ENCODE measurements at regions not wholly inside any gene's neighbourhood (a gene's known extent, or its start where the extent isn't known, plus 50 kb on each side); places are given as distances from the start of the nearest gene placed in this dataset.
"Not testable (repeated sequence)": the region's sequence is repeated elsewhere in the genome, so short reads cannot be mapped to it uniquely, and the experiment has no call there.

GRCh38 chr20:30513050-30513628 lies 744.3 kb upstream of the DEFB115 start:
- H3K79me1 ChIP-seq (ENCODE audit: low read length) = no peaks in the 10 kb centered on the region
- H2AK5ac ChIP-seq (ENCODE audit: low read length) = no peak overlapping the region
- H2BK5ac ChIP-seq (ENCODE audit: low read length) = no peak overlapping the region
- DNase-seq = no peak
- H3K4me1 ChIP-seq (ENCODE audit: control insufficient read depth, low read depth, low read length) = no peaks in the 10 kb centered on the region
- no peak overlapping the region for H3K4me3 ChIP-seq (ENCODE audit: low read length)
- no peaks in the 10 kb centered on the region for H3K79me2 ChIP-seq (ENCODE audit: control insufficient read depth, insufficient read depth, low read length)
- no peak overlapping the region for H4K8ac ChIP-seq (ENCODE audit: low read depth, low read length)
- H3K27me3 ChIP-seq (ENCODE audit: insufficient read depth, low read length, poor library complexity) = no peaks in the 10 kb centered on the region
- H4K5ac ChIP-seq (ENCODE audit: low read length) = no peak overlapping the region
- no peak overlapping the region for H3K4me2 ChIP-seq (ENCODE audit: low read length)
- no peak overlapping the region for H3K23ac ChIP-seq (ENCODE audit: low read length)
- H2BK15ac ChIP-seq (replicated peaks; ENCODE audit: low read depth) = no peak overlapping the region
- H3K9ac ChIP-seq (ENCODE audit: low read length) = no peak overlapping the region
- H2BK120ac ChIP-seq (ENCODE audit: low read depth, low read length) = no peak overlapping the region
- no CpG with 5 or more reads among the region's 38 CpGs for WGBS (ENCODE audit: extremely low coverage, insufficient coverage, low lambda C conversion rate)
- no peak overlapping the region for H3K4ac ChIP-seq (ENCODE audit: low read depth, low read length)
- no peak overlapping the region for H3K27ac ChIP-seq (ENCODE audit: low read depth, low read length)
- H3K56ac ChIP-seq (ENCODE audit: low read length) = no peak overlapping the region
- H3K36me3 ChIP-seq (ENCODE audit: control insufficient read depth, insufficient read depth, low read length) = no peaks in the 10 kb centered on the region
- no peak overlapping the region for H3K18ac ChIP-seq (ENCODE audit: low read length)

- not testable (repeated sequence) for H3K4me2 ChIP-seq (ENCODE audit: low read length); DNase-seq; H4K8ac ChIP-seq (ENCODE audit: low read depth, low read length); H3K4ac ChIP-seq (ENCODE audit: low read depth, low read length); H3K4me3 ChIP-seq (ENCODE audit: low read length); H4K5ac ChIP-seq (ENCODE audit: low read length); H3K79me1 ChIP-seq (ENCODE audit: low read length); H2BK5ac ChIP-seq (ENCODE audit: low read length); H2BK15ac ChIP-seq (replicated peaks; ENCODE audit: low read depth); H3K18ac ChIP-seq (ENCODE audit: low read length); H3K27ac ChIP-seq (ENCODE audit: low read depth, low read length); H2AK5ac ChIP-seq (ENCODE audit: low read length); H3K4me1 ChIP-seq (ENCODE audit: control insufficient read depth, low read depth, low read length); H3K27me3 ChIP-seq (ENCODE audit: insufficient read depth, low read length, poor library complexity); H3K9ac ChIP-seq (ENCODE audit: low read length); H3K79me2 ChIP-seq (ENCODE audit: control insufficient read depth, insufficient read depth, low read length); H3K23ac ChIP-seq (ENCODE audit: low read length); H3K56ac ChIP-seq (ENCODE audit: low read length); H2BK120ac ChIP-seq (ENCODE audit: low read depth, low read length); H3K36me3 ChIP-seq (ENCODE audit: control insufficient read depth, insufficient read depth, low read length)
- no CpG with 5 or more reads among the region's 13 CpGs for WGBS (ENCODE audit: extremely low coverage, insufficient coverage, low lambda C conversion rate)
These were observed 741.5 kb upstream of the DEFB115 start for GRCh38 chr20:30515915-30516314.

- H3K4me3 ChIP-seq (ENCODE audit: low read length); H3K9ac ChIP-seq (ENCODE audit: low read length); H3K27ac ChIP-seq (ENCODE audit: low read depth, low read length); H3K79me2 ChIP-seq (ENCODE audit: control insufficient read depth, insufficient read depth, low read length); H4K5ac ChIP-seq (ENCODE audit: low read length); H3K23ac ChIP-seq (ENCODE audit: low read length); H2BK120ac ChIP-seq (ENCODE audit: low read depth, low read length); H3K79me1 ChIP-seq (ENCODE audit: low read length); H3K4me1 ChIP-seq (ENCODE audit: control insufficient read depth, low read depth, low read length); H4K8ac ChIP-seq (ENCODE audit: low read depth, low read length); H3K18ac ChIP-seq (ENCODE audit: low read length); H3K4ac ChIP-seq (ENCODE audit: low read depth, low read length); H2AK5ac ChIP-seq (ENCODE audit: low read length); H2BK5ac ChIP-seq (ENCODE audit: low read length); H3K56ac ChIP-seq (ENCODE audit: low read length); DNase-seq; H3K36me3 ChIP-seq (ENCODE audit: control insufficient read depth, insufficient read depth, low read length); H3K27me3 ChIP-seq (ENCODE audit: insufficient read depth, low read length, poor library complexity); H3K4me2 ChIP-seq (ENCODE audit: low read length); H2BK15ac ChIP-seq (replicated peaks; ENCODE audit: low read depth): not testable (repeated sequence)
- WGBS (ENCODE audit: extremely low coverage, insufficient coverage, low lambda C conversion rate) = no CpG with 5 or more reads among the region's 10 CpGs
These were observed 738.6 kb upstream of the DEFB115 start for GRCh38 chr20:30518906-30519305.

- not testable (repeated sequence) for H3K4ac ChIP-seq (ENCODE audit: low read depth, low read length); H2BK120ac ChIP-seq (ENCODE audit: low read depth, low read length); H3K4me1 ChIP-seq (ENCODE audit: control insufficient read depth, low read depth, low read length); DNase-seq; H3K36me3 ChIP-seq (ENCODE audit: control insufficient read depth, insufficient read depth, low read length); H3K79me2 ChIP-seq (ENCODE audit: control insufficient read depth, insufficient read depth, low read length); H3K4me2 ChIP-seq (ENCODE audit: low read length); H3K27ac ChIP-seq (ENCODE audit: low read depth, low read length); H2BK15ac ChIP-seq (replicated peaks; ENCODE audit: low read depth); H2AK5ac ChIP-seq (ENCODE audit: low read length); H3K9ac ChIP-seq (ENCODE audit: low read length); H4K8ac ChIP-seq (ENCODE audit: low read depth, low read length); H3K4me3 ChIP-seq (ENCODE audit: low read length); H3K79me1 ChIP-seq (ENCODE audit: low read length); H3K56ac ChIP-seq (ENCODE audit: low read length); H3K23ac ChIP-seq (ENCODE audit: low read length); H4K5ac ChIP-seq (ENCODE audit: low read length); H2BK5ac ChIP-seq (ENCODE audit: low read length); H3K27me3 ChIP-seq (ENCODE audit: insufficient read depth, low read length, poor library complexity); H3K18ac ChIP-seq (ENCODE audit: low read length)
- WGBS (ENCODE audit: extremely low coverage, insufficient coverage, low lambda C conversion rate) = no CpG with 5 or more reads among the region's 15 CpGs
These were observed 735.6 kb upstream of the DEFB115 start for GRCh38 chr20:30521686-30522415.

- H4K5ac ChIP-seq (ENCODE audit: low read length); H3K4ac ChIP-seq (ENCODE audit: low read depth, low read length); H2BK15ac ChIP-seq (replicated peaks; ENCODE audit: low read depth); H3K9ac ChIP-seq (ENCODE audit: low read length); H3K27ac ChIP-seq (ENCODE audit: low read depth, low read length); H4K8ac ChIP-seq (ENCODE audit: low read depth, low read length); H2BK120ac ChIP-seq (ENCODE audit: low read depth, low read length); H3K4me3 ChIP-seq (ENCODE audit: low read length); H3K36me3 ChIP-seq (ENCODE audit: control insufficient read depth, insufficient read depth, low read length); H3K79me1 ChIP-seq (ENCODE audit: low read length); H2BK5ac ChIP-seq (ENCODE audit: low read length); H2AK5ac ChIP-seq (ENCODE audit: low read length); H3K27me3 ChIP-seq (ENCODE audit: insufficient read depth, low read length, poor library complexity); DNase-seq; H3K56ac ChIP-seq (ENCODE audit: low read length); H3K23ac ChIP-seq (ENCODE audit: low read length); H3K18ac ChIP-seq (ENCODE audit: low read length); H3K79me2 ChIP-seq (ENCODE audit: control insufficient read depth, insufficient read depth, low read length); H3K4me2 ChIP-seq (ENCODE audit: low read length); H3K4me1 ChIP-seq (ENCODE audit: control insufficient read depth, low read depth, low read length): not testable (repeated sequence)
- WGBS (ENCODE audit: extremely low coverage, insufficient coverage, low lambda C conversion rate) = no CpG with 5 or more reads among the region's 4 CpGs
These were observed 733.3 kb upstream of the DEFB115 start for GRCh38 chr20:30524155-30524554.

- not testable (repeated sequence) for H3K56ac ChIP-seq (ENCODE audit: low read length); H3K79me2 ChIP-seq (ENCODE audit: control insufficient read depth, insufficient read depth, low read length); H3K4me3 ChIP-seq (ENCODE audit: low read length); H3K4me1 ChIP-seq (ENCODE audit: control insufficient read depth, low read depth, low read length); DNase-seq; H3K27me3 ChIP-seq (ENCODE audit: insufficient read depth, low read length, poor library complexity); H2BK15ac ChIP-seq (replicated peaks; ENCODE audit: low read depth); H4K5ac ChIP-seq (ENCODE audit: low read length); H2BK120ac ChIP-seq (ENCODE audit: low read depth, low read length); H3K18ac ChIP-seq (ENCODE audit: low read length); H3K23ac ChIP-seq (ENCODE audit: low read length); H3K27ac ChIP-seq (ENCODE audit: low read depth, low read length); H3K4me2 ChIP-seq (ENCODE audit: low read length); H3K36me3 ChIP-seq (ENCODE audit: control insufficient read depth, insufficient read depth, low read length); H3K9ac ChIP-seq (ENCODE audit: low read length); H2BK5ac ChIP-seq (ENCODE audit: low read length); H2AK5ac ChIP-seq (ENCODE audit: low read length); H3K4ac ChIP-seq (ENCODE audit: low read depth, low read length); H3K79me1 ChIP-seq (ENCODE audit: low read length); H4K8ac ChIP-seq (ENCODE audit: low read depth, low read length)
- no CpG with 5 or more reads among the region's 2 CpGs for WGBS (ENCODE audit: extremely low coverage, insufficient coverage, low lambda C conversion rate)
These were observed 732.7 kb upstream of the DEFB115 start for GRCh38 chr20:30524761-30525160.
